HCT116 (cell line): ENCODE measurements at regions not wholly inside any gene's neighbourhood (a gene's known extent, or its start where the extent isn't known, plus 50 kb on each side); places are given as distances from the start of the nearest gene placed in this dataset.

Experiments used
- ATAC-seq: fragments of 200-7000 bp; cut with Tn5 transposase; 2 replicates; pipeline ENCODE4 v1.9.1; 2020; ENCODE audit warnings: mild to moderate bottlenecking, moderate library complexity
- BruUV-seq: library from RNA; stranded (reverse); fragments of 400-500 nt; replicated peaks from 2 replicates; lab custom pipeline; 2021; lab: Mats Ljungman, UMichigan
- CTCF ChIA-PET: fragments of 300-600 bp; sonication (Branson Sonifier 250); formaldehyde crosslinking; loops from one replicate; lab custom pipeline; 2021; ENCODE audit warnings: antibody characterized with exemption; lab: Charles Lee
- POLR2A ChIA-PET: fragments of 300-600, 350-600 bp; sonication (Branson Sonifier 250); formaldehyde crosslinking; loops from one replicate; lab custom pipeline; 2021; ENCODE audit warnings: antibody characterized with exemption; lab: Charles Lee
- RAD21 ChIA-PET, 2 experiments: fragments of 300-600 bp; sonication (Branson Sonifier 250); formaldehyde crosslinking; loops; one replicate each; lab custom pipeline; 2023; ENCODE audit warnings: low total read pairs in 2 of 2; ENCODE audit not compliant: uncharacterized antibody in 2 of 2, unreplicated experiment in 2 of 2, low non-redundant PET in 1 of 2; lab: Charles Lee
- DNase-seq: peaks from one replicate; pipeline ENCODE4 v3.0.0-alpha.2; 2010; ENCODE audit warnings: low read depth, low spot score
- H2AFZ ChIP-seq: fragments of 200-600 bp; shearing (Covaris generic), sonication (generic); 2 replicates; pipeline ENCODE4 v1.6.1; 2017; ENCODE audit warnings: low read depth, mixed run types, mixed read lengths, antibody characterized with exemption, low read length; ENCODE audit not compliant: poor library complexity, severe bottlenecking
- H3K27ac ChIP-seq: 2 replicates; pipeline ENCODE4 v1.5.1; 2012; ENCODE audit warnings: low read depth, low read length
- H3K27me3 ChIP-seq: fragments of 200-600 bp; sonication (generic); 2 replicates; pipeline ENCODE4 v1.6.1; 2016; ENCODE audit warnings: mixed run types, low read length, mixed read lengths; ENCODE audit not compliant: insufficient read depth
- H3K36me3 ChIP-seq, 2 experiments: fragments of 200-500 bp in 1 of 2; fragments of 200-600 bp in 1 of 2; sonication (Bioruptor generic) in 1 of 2; sonication (generic) in 1 of 2; 2 replicates each; pipeline versions ENCODE4 v1.5.1 to v1.6.1; 2014 to 2016; ENCODE audit warnings: low read length in 2 of 2, inconsistent platforms in 1 of 2, mixed read lengths in 1 of 2, mixed run types in 1 of 2; ENCODE audit not compliant: insufficient read depth in 2 of 2, control insufficient read depth in 1 of 2
- H3K4me1 ChIP-seq, 2 experiments: fragments of 200-600 bp in 1 of 2; sonication (generic) in 1 of 2; 2 replicates each; pipeline versions ENCODE4 v1.5.1 to v1.6.1; 2012 to 2017; ENCODE audit warnings: low read length in 2 of 2, inconsistent platforms in 1 of 2, mild to moderate bottlenecking in 1 of 2, mixed read lengths in 1 of 2, mixed run types in 1 of 2, moderate library complexity in 1 of 2; ENCODE audit not compliant: insufficient read depth in 2 of 2, control insufficient read depth in 1 of 2
- H3K4me2 ChIP-seq: fragments of 200-600 bp; sonication (generic); 2 replicates; pipeline ENCODE4 v1.6.1; 2017; ENCODE audit warnings: mixed run types, low read length, mixed read lengths
- H3K4me3 ChIP-seq, 2 experiments: fragments of 200-600 bp in 1 of 2; sonication (generic) in 1 of 2; replicated peaks in 1 of 2; 2 replicates each; pipeline ENCODE4 v1.5.1; 2011 to 2016; ENCODE audit warnings: low read length in 2 of 2, control low read depth in 1 of 2, low read depth in 1 of 2, mild to moderate bottlenecking in 1 of 2, mixed read lengths in 1 of 2, mixed run types in 1 of 2
- H3K79me2 ChIP-seq: fragments of 200-600 bp; sonication (generic); 2 replicates; pipeline ENCODE4 v1.6.1; 2017; ENCODE audit warnings: mild to moderate bottlenecking, mixed run types, low read length, moderate library complexity, mixed read lengths; ENCODE audit not compliant: insufficient read depth
- H3K9ac ChIP-seq: fragments of 200-600 bp; sonication (generic); 2 replicates; pipeline ENCODE4 v1.6.1; 2016; ENCODE audit warnings: low read length, mixed read lengths
- H3K9me2 ChIP-seq: fragments of 200-600 bp; sonication (generic), shearing (Covaris generic); 2 replicates; pipeline ENCODE4 v1.6.1; 2017; ENCODE audit warnings: mixed run types, mild to moderate bottlenecking, moderate library complexity; ENCODE audit not compliant: insufficient read depth
- H3K9me3 ChIP-seq, 2 experiments: fragments of 200-500 bp in 1 of 2; fragments of 200-600 bp in 1 of 2; sonication (Bioruptor generic) in 1 of 2; sonication (generic) in 1 of 2; 2 replicates each; pipeline ENCODE4 v1.6.1; 2014 to 2017; ENCODE audit warnings: low read length in 2 of 2, mixed read lengths in 2 of 2, inconsistent platforms in 1 of 2, low read depth in 1 of 2, mild to moderate bottlenecking in 1 of 2, mixed run types in 1 of 2, moderate library complexity in 1 of 2; ENCODE audit not compliant: control insufficient read depth in 1 of 2, insufficient read depth in 1 of 2
- H4K20me1 ChIP-seq: fragments of 200-600 bp; sonication (generic), shearing (Covaris generic); 2 replicates; pipeline ENCODE4 v1.6.1; 2017; ENCODE audit warnings: mixed run types, mild to moderate bottlenecking, moderate library complexity; ENCODE audit not compliant: insufficient read depth
- SIN3A ChIP-seq: IDR thresholded peaks from 2 replicates; pipeline ENCODE4 v1.6.1; 2012; ENCODE audit warnings: low read depth
- SP1 ChIP-seq: IDR thresholded peaks from 2 replicates; pipeline ENCODE4 v1.6.1; 2012; ENCODE audit warnings: low read depth
- intact Hi-C: fragments of 100-400 bp; cut with micrococcal nuclease; formaldehyde crosslinking; loops from 2 replicates; pipeline ENCODE4 v1.10.0; 2022
- TF ChIP-seq, protein P1 (sequence below): IDR thresholded peaks from 2 replicates; pipeline ENCODE4 v1.6.1; 2012
- TF ChIP-seq, protein P2 (sequence below): IDR thresholded peaks from 2 replicates; pipeline ENCODE4 v1.6.1; 2011; ENCODE audit warnings: mild to moderate bottlenecking, low read length, moderate library complexity; ENCODE audit not compliant: insufficient replicate concordance; ENCODE audit errors: extremely low read depth
- TF ChIP-seq, protein P3 (sequence below): IDR thresholded peaks from 2 replicates; pipeline ENCODE4 v1.6.1; 2012; ENCODE audit warnings: low read depth

DNA sequence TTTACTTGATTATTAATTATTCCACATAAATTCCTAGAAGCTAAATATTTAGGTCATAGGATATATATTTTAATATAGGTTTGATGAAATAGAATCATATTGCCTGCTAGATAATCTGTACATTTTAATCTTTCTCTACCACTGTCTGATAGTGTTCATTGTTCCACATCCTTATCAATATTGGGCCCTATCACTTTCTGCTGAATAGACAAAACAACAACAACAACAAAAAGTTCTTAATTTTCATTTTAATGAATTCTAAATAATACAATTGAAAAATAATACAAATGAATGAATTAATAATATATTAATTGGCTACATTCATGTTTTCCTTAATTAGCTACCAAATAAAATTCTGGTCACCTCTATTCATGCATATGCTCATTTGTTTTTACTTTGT lies 1437.2 kb downstream of the LRFN5 start:
- BruUV-seq: no TSS peak
- ChIA-PET CTCF (no interaction called here), POLR2A (no interaction called here)

DNA sequence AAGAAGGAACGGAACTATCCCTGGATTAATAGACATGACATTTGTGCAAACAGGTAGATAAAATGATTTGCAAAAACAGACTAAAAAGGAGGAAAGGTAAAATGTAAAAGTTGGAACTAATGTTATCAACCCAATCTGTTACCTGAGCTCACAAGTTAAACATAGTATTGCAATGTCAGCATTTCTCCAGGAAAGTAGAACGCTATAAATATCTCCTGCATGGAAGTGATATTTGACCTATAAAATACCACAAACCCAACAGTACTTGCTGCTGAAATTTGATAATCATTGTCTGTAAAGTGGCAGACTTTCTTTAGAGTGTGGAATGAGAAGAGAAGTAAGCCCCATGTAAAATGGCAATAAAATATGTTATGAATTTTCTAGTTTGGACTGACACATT lies 1435.7 kb downstream of the LRFN5 start:
- intact Hi-C loops: no loop called here

More for the DNA sequence above, 1437.2 kb downstream of the LRFN5 start:
- RAD21 ChIA-PET: no interaction called here
- Histone ChIP-seq H3K9ac (no peak overlapping the region), H4K20me1 (no peaks in the 10 kb centered on the region), H3K79me2 (no peaks in the 10 kb centered on the region), H3K9me3 (0 out of 4 replicates have a peak, but pooled peaks cover 0 to 3% of the 10 kb centered on the region in 2 experiments), H3K27ac (no peak overlapping the region), H3K27me3 (no peaks in the 10 kb centered on the region), H3K4me1 (no peaks in the 10 kb centered on the region), H3K9me2 (no peaks in the 10 kb centered on the region), H3K4me3 (no peak overlapping the region), H2AFZ (no peak overlapping the region), H3K4me2 (no peak overlapping the region), H3K36me3 (no peaks in the 10 kb centered on the region)
- intact Hi-C loops: no loop called here
- no peak for ATAC-seq
- no peak for DNase-seq
- TF ChIP-seq SP1 (no peak), SIN3A (no peak)
- TF ChIP-seq, protein P1, sequence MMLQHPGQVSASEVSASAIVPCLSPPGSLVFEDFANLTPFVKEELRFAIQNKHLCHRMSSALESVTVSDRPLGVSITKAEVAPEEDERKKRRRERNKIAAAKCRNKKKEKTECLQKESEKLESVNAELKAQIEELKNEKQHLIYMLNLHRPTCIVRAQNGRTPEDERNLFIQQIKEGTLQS: no peak

More for the DNA sequence above, 1435.7 kb downstream of the LRFN5 start:
- TF ChIP-seq, protein P2, sequence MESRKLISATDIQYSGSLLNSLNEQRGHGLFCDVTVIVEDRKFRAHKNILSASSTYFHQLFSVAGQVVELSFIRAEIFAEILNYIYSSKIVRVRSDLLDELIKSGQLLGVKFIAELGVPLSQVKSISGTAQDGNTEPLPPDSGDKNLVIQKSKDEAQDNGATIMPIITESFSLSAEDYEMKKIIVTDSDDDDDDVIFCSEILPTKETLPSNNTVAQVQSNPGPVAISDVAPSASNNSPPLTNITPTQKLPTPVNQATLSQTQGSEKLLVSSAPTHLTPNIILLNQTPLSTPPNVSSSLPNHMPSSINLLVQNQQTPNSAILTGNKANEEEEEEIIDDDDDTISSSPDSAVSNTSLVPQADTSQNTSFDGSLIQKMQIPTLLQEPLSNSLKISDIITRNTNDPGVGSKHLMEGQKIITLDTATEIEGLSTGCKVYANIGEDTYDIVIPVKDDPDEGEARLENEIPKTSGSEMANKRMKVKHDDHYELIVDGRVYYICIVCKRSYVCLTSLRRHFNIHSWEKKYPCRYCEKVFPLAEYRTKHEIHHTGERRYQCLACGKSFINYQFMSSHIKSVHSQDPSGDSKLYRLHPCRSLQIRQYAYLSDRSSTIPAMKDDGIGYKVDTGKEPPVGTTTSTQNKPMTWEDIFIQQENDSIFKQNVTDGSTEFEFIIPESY: no peak
- TF ChIP-seq, protein P3, sequence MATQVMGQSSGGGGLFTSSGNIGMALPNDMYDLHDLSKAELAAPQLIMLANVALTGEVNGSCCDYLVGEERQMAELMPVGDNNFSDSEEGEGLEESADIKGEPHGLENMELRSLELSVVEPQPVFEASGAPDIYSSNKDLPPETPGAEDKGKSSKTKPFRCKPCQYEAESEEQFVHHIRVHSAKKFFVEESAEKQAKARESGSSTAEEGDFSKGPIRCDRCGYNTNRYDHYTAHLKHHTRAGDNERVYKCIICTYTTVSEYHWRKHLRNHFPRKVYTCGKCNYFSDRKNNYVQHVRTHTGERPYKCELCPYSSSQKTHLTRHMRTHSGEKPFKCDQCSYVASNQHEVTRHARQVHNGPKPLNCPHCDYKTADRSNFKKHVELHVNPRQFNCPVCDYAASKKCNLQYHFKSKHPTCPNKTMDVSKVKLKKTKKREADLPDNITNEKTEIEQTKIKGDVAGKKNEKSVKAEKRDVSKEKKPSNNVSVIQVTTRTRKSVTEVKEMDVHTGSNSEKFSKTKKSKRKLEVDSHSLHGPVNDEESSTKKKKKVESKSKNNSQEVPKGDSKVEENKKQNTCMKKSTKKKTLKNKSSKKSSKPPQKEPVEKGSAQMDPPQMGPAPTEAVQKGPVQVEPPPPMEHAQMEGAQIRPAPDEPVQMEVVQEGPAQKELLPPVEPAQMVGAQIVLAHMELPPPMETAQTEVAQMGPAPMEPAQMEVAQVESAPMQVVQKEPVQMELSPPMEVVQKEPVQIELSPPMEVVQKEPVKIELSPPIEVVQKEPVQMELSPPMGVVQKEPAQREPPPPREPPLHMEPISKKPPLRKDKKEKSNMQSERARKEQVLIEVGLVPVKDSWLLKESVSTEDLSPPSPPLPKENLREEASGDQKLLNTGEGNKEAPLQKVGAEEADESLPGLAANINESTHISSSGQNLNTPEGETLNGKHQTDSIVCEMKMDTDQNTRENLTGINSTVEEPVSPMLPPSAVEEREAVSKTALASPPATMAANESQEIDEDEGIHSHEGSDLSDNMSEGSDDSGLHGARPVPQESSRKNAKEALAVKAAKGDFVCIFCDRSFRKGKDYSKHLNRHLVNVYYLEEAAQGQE: no peak
- TF ChIP-seq, all 23 proteins: peak for 0
- H2AFZ ChIP-seq: no peak overlapping the region
- H3K4me1 ChIP-seq: no peaks in the 10 kb centered on the region
- H3K27ac ChIP-seq: no peak overlapping the region
- no peaks in the 10 kb centered on the region for H3K79me2 ChIP-seq
- no peaks in the 10 kb centered on the region for H3K36me3 ChIP-seq
- ChIA-PET RAD21 (no interaction called here), POLR2A (no interaction called here), CTCF (no interaction called here)
- ATAC-seq (no peak), DNase-seq (no peak)
- H3K9me3 ChIP-seq: 0 out of 4 replicates have a peak, but pooled peaks cover 0 to 3% of the 10 kb centered on the region in 2 experiments
- no peaks in the 10 kb centered on the region for H4K20me1 ChIP-seq
- no peaks in the 10 kb centered on the region for H3K27me3 ChIP-seq
- no peaks in the 10 kb centered on the region for H3K9me2 ChIP-seq
- BruUV-seq: no TSS peak
- H3K9ac ChIP-seq: no peak overlapping the region
- no peak overlapping the region for H3K4me2 ChIP-seq
- H3K4me3 ChIP-seq: no peak overlapping the region
